C4-2B (cell line): ENCODE measurements at regions not wholly inside any gene's neighbourhood (a gene's known extent, or its start where the extent isn't known, plus 50 kb on each side); places are given as distances from the start of the nearest gene placed in this dataset.

Experiments
- CTCF ChIP-seq: fragments of 450-650 bp; conservative IDR thresholded peaks from 2 replicates; pipeline ENCODE4 v1.5.1; 2017; ENCODE audit warnings: mild to moderate bottlenecking
- ZFX ChIP-seq: fragments of 450-650 bp; IDR thresholded peaks from 2 replicates; pipeline ENCODE4 v1.6.1; 2017

- TF ChIP-seq CTCF (no peak), ZFX (no peak)
Observed at GRCh38 chr20:11155156-11155756, 481.5 kb upstream of the JAG1 start.
